HL-60 (cell line): ENCODE measurements at regions not wholly inside any gene's neighbourhood (a gene's known extent, or its start where the extent isn't known, plus 50 kb on each side); places are given as distances from the start of the nearest gene placed in this dataset.

Experiments used
- DNase-seq, 2 experiments: peaks; one replicate each; pipeline ENCODE4 v3.0.0-alpha.2; 2010 to 2020; ENCODE audit warnings: low read depth in 1 of 2, low spot score in 1 of 2
- H3K27ac ChIP-seq: fragments of 250-450 bp; sonication (Bioruptor Pico); replicated peaks from 2 replicates; pipeline ENCODE4 v1.5.1; 2020; ENCODE audit warnings: mild to moderate bottlenecking, moderate library complexity
- H3K27me3 ChIP-seq: fragments of 250-450 bp; sonication (Bioruptor Pico); 2 replicates; pipeline ENCODE4 v1.5.1; 2021; ENCODE audit warnings: mild to moderate bottlenecking, moderate library complexity; ENCODE audit not compliant: insufficient read depth, poor library complexity, severe bottlenecking
- H3K4me3 ChIP-seq: replicated peaks from 2 replicates; pipeline ENCODE4 v1.5.1; 2011; ENCODE audit warnings: mild to moderate bottlenecking, control low read depth, low read length; ENCODE audit not compliant: insufficient read depth
- CTCF ChIP-seq: IDR thresholded peaks from one replicate; pipeline ENCODE4 v1.5.1; 2011; ENCODE audit warnings: low read length, control low read depth, inconsistent platforms; ENCODE audit not compliant: insufficient read depth
- GABPA ChIP-seq: IDR thresholded peaks from 2 replicates; pipeline ENCODE4 v1.6.1; 2012; ENCODE audit warnings: low read depth
- POLR2AphosphoS5 ChIP-seq: IDR thresholded peaks from 2 replicates; pipeline ENCODE4 v1.6.1; 2012; ENCODE audit warnings: low read depth
- REST ChIP-seq: IDR thresholded peaks from 2 replicates; pipeline ENCODE4 v1.6.1; 2012; ENCODE audit warnings: low read depth; ENCODE audit not compliant: insufficient replicate concordance
- SPI1 ChIP-seq: IDR thresholded peaks from 2 replicates; pipeline ENCODE4 v1.6.1; 2012; ENCODE audit warnings: low read depth, mild to moderate bottlenecking, borderline replicate concordance

- TF ChIP-seq POLR2AphosphoS5 (no peak), CTCF (no peak), SPI1 (no peak), REST (no peak), GABPA (no peak)
- DNase-seq: no peak
Measured at GRCh38 chr2:219944866-219945265, 317.4 kb downstream of the SLC4A3 start.

GRCh38 chr2:219946021-219946420 lies 318.6 kb downstream of the SLC4A3 start:
- peaks cover 5% of the 10 kb centered on the region for H3K27me3 ChIP-seq
- DNase-seq: no peak
- H3K4me3 ChIP-seq: no peak overlapping the region
- TF ChIP-seq SPI1: no peak
- TF ChIP-seq POLR2AphosphoS5: no peak
- no peak for TF ChIP-seq GABPA
- no peak for TF ChIP-seq CTCF
- no peak for TF ChIP-seq REST
- no peak overlapping the region for H3K27ac ChIP-seq

More at GRCh38 chr2:219944866-219945265, 317.4 kb downstream of the SLC4A3 start:
- H3K27ac ChIP-seq: no peak overlapping the region
- H3K4me3 ChIP-seq: no peak overlapping the region
- peaks cover 5% of the 10 kb centered on the region for H3K27me3 ChIP-seq

- H3K27me3 ChIP-seq: peaks cover 5% of the 10 kb centered on the region
- H3K27ac ChIP-seq: no peak overlapping the region
- H3K4me3 ChIP-seq: no peak overlapping the region
- TF ChIP-seq POLR2AphosphoS5: no peak
- no peak for TF ChIP-seq SPI1
- no peak for TF ChIP-seq CTCF
- TF ChIP-seq REST: no peak
- TF ChIP-seq GABPA: no peak
- DNase-seq: no peak
Measured at GRCh38 chr2:219946529-219946928, 319.1 kb downstream of the SLC4A3 start.
